Suprapubic skin (tissue), 4 donors: ENCODE measurements at regions not wholly inside any gene's neighbourhood (a gene's known extent, or its start where the extent isn't known, plus 50 kb on each side); places are given as distances from the start of the nearest gene placed in this dataset.

Source experiments
- CTCF ChIP-seq, 2 donors: fragments of 200-600 bp in 1 of 2; fragments of 450-650 bp in 1 of 2; sonication (generic) in 1 of 2; IDR thresholded peaks; one replicate each; pipeline ENCODE4 v1.5.1; 2016 to 2019; ENCODE audit warnings: antibody characterized with exemption in 2 of 2, mild to moderate bottlenecking in 1 of 2, moderate library complexity in 1 of 2
- POLR2A ChIP-seq, 2 donors: fragments of 450-650 bp; IDR thresholded peaks; one replicate each; pipeline ENCODE4 v1.6.1; 2017; ENCODE audit warnings: antibody characterized with exemption in 2 of 2, mild to moderate bottlenecking in 2 of 2, moderate library complexity in 2 of 2
- POLR2AphosphoS5 ChIP-seq, 3 donors: sonication (generic); formaldehyde crosslinking; IDR thresholded peaks; one replicate each; pipeline ENCODE4 v1.6.1; 2017; ENCODE audit warnings: antibody characterized with exemption in 3 of 3

DNA sequence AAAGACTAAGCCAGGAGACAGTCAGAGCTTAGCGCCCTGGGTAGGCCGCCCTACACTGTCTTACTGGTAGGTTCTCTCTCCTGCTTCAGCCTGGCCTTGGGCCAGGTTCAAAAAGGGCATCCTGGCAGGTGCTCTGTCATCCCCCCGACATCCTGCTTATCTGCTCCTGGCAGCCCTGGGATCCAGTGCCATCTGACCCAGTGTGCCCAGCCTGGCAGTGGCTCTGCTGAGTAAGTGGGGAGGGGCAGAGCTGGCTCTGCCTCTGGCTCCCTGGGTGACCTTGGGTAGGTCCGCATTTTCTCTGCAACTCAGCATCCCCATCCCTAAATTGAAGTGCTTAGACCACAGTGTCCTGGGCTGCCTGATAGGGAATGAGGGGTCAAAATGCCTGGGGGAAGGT lies 549.9 kb downstream of the PTPRU start:
- no peak for TF ChIP-seq CTCF (IDR thresholded peaks at IDR 0.05)
- no peak for TF ChIP-seq POLR2AphosphoS5 (IDR thresholded peaks at IDR 0.05)
- TF ChIP-seq POLR2A (IDR thresholded peaks at IDR 0.05) = no peak
